Prostate gland (tissue), 2 donors: ENCODE measurements at regions not wholly inside any gene's neighbourhood (a gene's known extent, or its start where the extent isn't known, plus 50 kb on each side); places are given as distances from the start of the nearest gene placed in this dataset.

Experiments used
- CTCF ChIP-seq, 4 experiments: fragments of 200-600 bp in 2 of 4; fragments of 450-650 bp in 2 of 4; sonication (generic) in 2 of 4; IDR thresholded peaks; 1 replicate in 3 of 4; 2 replicates in 1 of 4; pipeline ENCODE4 v1.5.1; 2016 to 2019; ENCODE audit warnings: antibody characterized with exemption in 4 of 4, mild to moderate bottlenecking in 2 of 4, moderate library complexity in 2 of 4
- POLR2A ChIP-seq: fragments of 450-650 bp; IDR thresholded peaks from one replicate; pipeline ENCODE4 v1.6.1; 2016; ENCODE audit warnings: antibody characterized with exemption, mild to moderate bottlenecking

DNA sequence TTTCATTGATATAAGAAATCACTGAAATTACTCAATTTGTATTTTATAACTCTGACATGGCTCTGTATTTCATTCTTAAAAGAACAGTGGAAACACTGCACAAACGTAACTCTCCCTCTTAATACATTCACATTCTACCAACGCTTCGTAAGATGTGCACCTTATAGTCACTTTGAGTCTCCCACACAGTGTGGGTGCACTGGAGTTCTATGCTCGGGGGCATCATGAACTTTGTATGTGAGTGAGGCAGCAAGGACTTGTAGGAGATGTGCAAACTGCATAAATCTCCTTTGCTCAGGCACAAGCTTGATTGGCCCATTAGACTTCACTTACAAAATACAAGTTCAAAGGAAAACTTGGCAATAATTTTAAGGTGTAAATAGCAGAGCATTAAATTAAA, 2385.0 kb upstream of the TENM3 start:
- no peak for TF ChIP-seq CTCF (IDR thresholded peaks at IDR 0.05)
- no peak for TF ChIP-seq POLR2A
